ENCODE measurements at regions not wholly inside any gene's neighbourhood (a gene's known extent, or its start where the extent isn't known, plus 50 kb on each side); places are given as distances from the start of the nearest gene placed in this dataset.
"Not testable (repeated sequence)": the region's sequence is repeated elsewhere in the genome, so short reads cannot be mapped to it uniquely, and the experiment has no call there.

GRCh38 chr16:80103463-80103862 lies 437.3 kb upstream of the DYNLRB2 start:
- H3K27me3 ChIP-seq: no peaks in the 10 kb centered on the region
- ATAC-seq (no peak), DNase-seq (no peak)
- no peak overlapping the region for H3K27ac ChIP-seq
- intact Hi-C loops (cut with DNase I): no loop called here
- H3K9me3 ChIP-seq: no peaks in the 10 kb centered on the region
- H3K4me1 ChIP-seq: no peaks in the 10 kb centered on the region
- no peak overlapping the region for H3K4me3 ChIP-seq
- no peaks in the 10 kb centered on the region for H3K36me3 ChIP-seq
- TF ChIP-seq POLR2A (IDR thresholded peaks at IDR 0.05) (no peak), CTCF (IDR thresholded peaks at IDR 0.05) (no peak)
- 90% methylated on average over 7 of the region's 7 CpGs for WGBS (ENCODE audit: insufficient coverage, low coverage, low lambda C conversion rate, missing lambda C conversion rate)

GRCh38 chr16:80100846-80101451 lies 439.8 kb upstream of the DYNLRB2 start:
- H3K4me3 ChIP-seq: no peak overlapping the region
- intact Hi-C loops (cut with DNase I): no loop called here
- no peaks in the 10 kb centered on the region for H3K9me3 ChIP-seq
- DNase-seq (no peak), ATAC-seq (no peak)
- no peak for TF ChIP-seq CTCF (IDR thresholded peaks at IDR 0.05)
- no peak for TF ChIP-seq POLR2A (IDR thresholded peaks at IDR 0.05)
- no peaks in the 10 kb centered on the region for H3K27me3 ChIP-seq
- no peaks in the 10 kb centered on the region for H3K4me1 ChIP-seq
- H3K36me3 ChIP-seq: no peaks in the 10 kb centered on the region
- H3K27ac ChIP-seq: no peak overlapping the region

- H3K4me1 ChIP-seq: no peaks in the 10 kb centered on the region
- H3K4me3 ChIP-seq: no peak overlapping the region
- TF ChIP-seq CTCF (IDR thresholded peaks at IDR 0.05): no peak
- TF ChIP-seq POLR2A (IDR thresholded peaks at IDR 0.05): no peak
- H3K36me3 ChIP-seq: no peaks in the 10 kb centered on the region
- ATAC-seq: no peak
- no peaks in the 10 kb centered on the region for H3K27me3 ChIP-seq
- DNase-seq: no peak
- no peaks in the 10 kb centered on the region for H3K9me3 ChIP-seq
- H3K27ac ChIP-seq: no peak overlapping the region
- intact Hi-C loops (cut with DNase I): no loop called here
Measured at GRCh38 chr16:80100186-80100585, 440.6 kb upstream of the DYNLRB2 start.

GRCh38 chr16:80097098-80097497 lies 443.7 kb upstream of the DYNLRB2 start:
- Histone ChIP-seq H3K4me3 (no peak overlapping the region), H3K27ac (no peak overlapping the region), H3K36me3 (no peaks in the 10 kb centered on the region), H3K4me1 (no peaks in the 10 kb centered on the region), H3K9me3 (no peaks in the 10 kb centered on the region), H3K27me3 (no peaks in the 10 kb centered on the region)
- DNase-seq: no peak
- intact Hi-C loops (cut with DNase I): no loop called here
- ATAC-seq: no peak
- 21% methylated on average over 1 of the region's 1 CpG for WGBS (ENCODE audit: insufficient coverage, low coverage, low lambda C conversion rate, missing lambda C conversion rate)
- no peak for TF ChIP-seq CTCF (IDR thresholded peaks at IDR 0.05)
- TF ChIP-seq POLR2A (IDR thresholded peaks at IDR 0.05): no peak

GRCh38 chr16:80092681-80093080 lies 448.1 kb upstream of the DYNLRB2 start:
- WGBS (ENCODE audit: insufficient coverage, low coverage, low lambda C conversion rate, missing lambda C conversion rate): 57% methylated on average over 3 of the region's 4 CpGs
- no peak overlapping the region for H3K27ac ChIP-seq
- no peaks in the 10 kb centered on the region for H3K36me3 ChIP-seq
- H3K9me3 ChIP-seq: no peaks in the 10 kb centered on the region
- no peaks in the 10 kb centered on the region for H3K27me3 ChIP-seq
- H3K4me1 ChIP-seq: no peaks in the 10 kb centered on the region
- H3K4me3 ChIP-seq: no peak overlapping the region
- no peak for ATAC-seq
- intact Hi-C loops (cut with DNase I): no loop called here
- DNase-seq: no peak
- no peak for TF ChIP-seq CTCF (IDR thresholded peaks at IDR 0.05)
- TF ChIP-seq POLR2A (IDR thresholded peaks at IDR 0.05): no peak

- H3K27ac ChIP-seq; DNase-seq; H3K4me1 ChIP-seq; H3K4me3 ChIP-seq; H3K36me3 ChIP-seq; ATAC-seq; intact Hi-C loops (cut with DNase I); H3K27me3 ChIP-seq; H3K9me3 ChIP-seq: not testable (repeated sequence)
- 50% methylated on average over 4 of the region's 4 CpGs for WGBS (ENCODE audit: insufficient coverage, low coverage, low lambda C conversion rate, missing lambda C conversion rate)
Measured at GRCh38 chr16:80091453-80091852, 449.3 kb upstream of the DYNLRB2 start.

Data from right lobe of liver (tissue), 6 donors.